Trophoblast cell (in vitro differentiated cells and primary cell): ENCODE measurements at regions not wholly inside any gene's neighbourhood (a gene's known extent, or its start where the extent isn't known, plus 50 kb on each side); places are given as distances from the start of the nearest gene placed in this dataset.

ENCODE experiments used
- DNase-seq, 2 donors: peaks; one replicate each; pipeline ENCODE4 v3.0.0-alpha.2; 2016
- H2AFZ ChIP-seq: 2 replicates; pipeline ENCODE4 v1.6.1; 2013; ENCODE audit warnings: low read length, moderate library complexity, mild to moderate bottlenecking; ENCODE audit not compliant: insufficient read depth, poor library complexity
- H2AK5ac ChIP-seq: 2 replicates; pipeline ENCODE4 v1.6.1; 2013; ENCODE audit warnings: mild to moderate bottlenecking, low read length
- H2BK120ac ChIP-seq: 2 replicates; pipeline ENCODE4 v1.6.1; 2013; ENCODE audit warnings: low read length, mild to moderate bottlenecking, moderate library complexity; ENCODE audit not compliant: insufficient read depth, poor library complexity
- H2BK12ac ChIP-seq: 2 replicates; pipeline ENCODE4 v1.6.1; 2013; ENCODE audit warnings: mild to moderate bottlenecking, low read length, moderate library complexity
- H2BK5ac ChIP-seq: 2 replicates; pipeline ENCODE4 v1.6.1; 2013; ENCODE audit warnings: low read length, low read depth, moderate library complexity, mild to moderate bottlenecking; ENCODE audit not compliant: poor library complexity
- H3K14ac ChIP-seq: 2 replicates; pipeline ENCODE4 v1.6.1; 2013; ENCODE audit warnings: mild to moderate bottlenecking, low read length
- H3K18ac ChIP-seq: 2 replicates; pipeline ENCODE4 v1.6.1; 2013; ENCODE audit warnings: mild to moderate bottlenecking, low read length
- H3K23ac ChIP-seq: 2 replicates; pipeline ENCODE4 v1.6.1; 2013; ENCODE audit warnings: low read length
- H3K27ac ChIP-seq: 2 replicates; pipeline ENCODE4 v1.5.1; 2013; ENCODE audit warnings: low read depth, mild to moderate bottlenecking, inconsistent platforms, low read length, moderate library complexity
- H3K27me3 ChIP-seq: 2 replicates; pipeline ENCODE4 v1.6.1; 2013; ENCODE audit warnings: inconsistent platforms, mild to moderate bottlenecking, low read length, moderate library complexity; ENCODE audit not compliant: insufficient read depth
- H3K36me3 ChIP-seq, 2 experiments: 1 replicate in 1 of 2; 2 replicates in 1 of 2; pipeline ENCODE4 v1.6.1; 2013; ENCODE audit warnings: low read length in 2 of 2, mild to moderate bottlenecking in 2 of 2, moderate library complexity in 1 of 2; ENCODE audit not compliant: insufficient read depth in 2 of 2, control insufficient read depth in 1 of 2
- H3K4ac ChIP-seq: 2 replicates; pipeline ENCODE4 v1.6.1; 2013; ENCODE audit warnings: low read depth, mild to moderate bottlenecking, low read length, moderate library complexity
- H3K4me1 ChIP-seq, 2 experiments: 1 replicate in 1 of 2; 2 replicates in 1 of 2; pipeline ENCODE4 v1.6.1; 2013; ENCODE audit warnings: low read length in 2 of 2, mild to moderate bottlenecking in 2 of 2, moderate library complexity in 1 of 2; ENCODE audit not compliant: insufficient read depth in 2 of 2, control insufficient read depth in 1 of 2
- H3K4me2 ChIP-seq: 2 replicates; pipeline ENCODE4 v1.6.1; 2013; ENCODE audit warnings: inconsistent platforms, mild to moderate bottlenecking, low read length, moderate library complexity
- H3K4me3 ChIP-seq: 2 replicates; pipeline ENCODE4 v1.5.1; 2013; ENCODE audit warnings: mild to moderate bottlenecking, low read depth, low read length, inconsistent platforms
- H3K79me1 ChIP-seq: one replicate; pipeline ENCODE4 v1.6.1; 2013; ENCODE audit warnings: low read length
- H3K79me2 ChIP-seq: 2 replicates; pipeline ENCODE4 v1.6.1; 2013; ENCODE audit warnings: low read length, mild to moderate bottlenecking; ENCODE audit not compliant: control insufficient read depth, insufficient read depth, poor library complexity
- H3K9ac ChIP-seq: 2 replicates; pipeline ENCODE4 v1.6.1; 2013; ENCODE audit warnings: mild to moderate bottlenecking, low read length
- H3K9me3 ChIP-seq: 2 replicates; pipeline ENCODE4 v1.6.1; 2013; ENCODE audit warnings: low read depth, mild to moderate bottlenecking, control low read depth, inconsistent platforms, low read length; ENCODE audit not compliant: insufficient read depth
- H4K12ac ChIP-seq: 2 replicates; pipeline ENCODE4 v1.6.1; 2013; ENCODE audit warnings: low read depth, mild to moderate bottlenecking, low read length, moderate library complexity
- H4K8ac ChIP-seq: 2 replicates; pipeline ENCODE4 v1.6.1; 2013; ENCODE audit warnings: low read depth, mild to moderate bottlenecking, low read length, moderate library complexity
- H4K91ac ChIP-seq: one replicate; pipeline ENCODE4 v1.6.1; 2013; ENCODE audit warnings: low read depth, mild to moderate bottlenecking, low read length, moderate library complexity
- WGBS: extraction: QIAGEN DNeasy Blood & Tissue Kit; methylation state at CpG from one replicate; pipeline ENCODE4 v1.1.7; 2013; ENCODE audit warnings: missing lambda C conversion rate; ENCODE audit not compliant: insufficient read length, insufficient coverage; ENCODE audit errors: extremely low coverage; 5-methylcytosine and 5-hydroxymethylcytosine counted together

GRCh38 chr4:116866106-116866505 is 219.3 kb downstream of the TRAM1L1 start:
- DNase-seq, result no peak
- Histone ChIP-seq H3K79me2 (no peaks in the 10 kb centered on the region), H3K14ac (no peak overlapping the region), H3K4me2 (no peak overlapping the region), H2BK120ac (no peak overlapping the region), H2AK5ac (no peak overlapping the region), H3K27me3 (no peaks in the 10 kb centered on the region), H3K79me1 (no peaks in the 10 kb centered on the region), H3K4me3 (no peak overlapping the region), H3K36me3 (no peaks in the 10 kb centered on the region), H4K91ac (no peak overlapping the region), H4K8ac (no peak overlapping the region), H3K23ac (no peak overlapping the region), H3K9me3 (no peaks in the 10 kb centered on the region), H4K12ac (no peak overlapping the region), H2BK5ac (no peak overlapping the region), H2AFZ (no peak overlapping the region), H3K18ac (no peak overlapping the region), H3K27ac (no peak overlapping the region), H3K9ac (no peak overlapping the region), H3K4ac (no peak overlapping the region), H3K4me1 (no peaks in the 10 kb centered on the region), H2BK12ac (no peak overlapping the region)
- WGBS, result no CpG with 5 or more reads among the region's 2 CpGs

GRCh38 chr4:116862592-116862991 is 222.8 kb downstream of the TRAM1L1 start:
- Histone ChIP-seq H3K4me3 (no peak overlapping the region), H3K79me2 (no peaks in the 10 kb centered on the region), H3K36me3 (no peaks in the 10 kb centered on the region), H4K12ac (no peak overlapping the region), H3K79me1 (no peaks in the 10 kb centered on the region), H2AK5ac (no peak overlapping the region), H3K4me1 (no peaks in the 10 kb centered on the region), H3K9ac (no peak overlapping the region), H3K4me2 (no peak overlapping the region), H3K9me3 (no peaks in the 10 kb centered on the region), H3K4ac (no peak overlapping the region), H3K27ac (no peak overlapping the region), H2BK12ac (no peak overlapping the region), H4K91ac (no peak overlapping the region), H3K14ac (no peak overlapping the region), H3K27me3 (no peaks in the 10 kb centered on the region), H4K8ac (no peak overlapping the region), H3K23ac (no peak overlapping the region), H3K18ac (no peak overlapping the region), H2BK5ac (no peak overlapping the region), H2BK120ac (no peak overlapping the region), H2AFZ (no peak overlapping the region)
- WGBS, result no CpG with 5 or more reads among the region's 1 CpG
- DNase-seq, result no peak

GRCh38 chr4:116860891-116861290 is 224.5 kb downstream of the TRAM1L1 start:
- Histone ChIP-seq H3K4ac (no peak overlapping the region), H3K4me1 (no peaks in the 10 kb centered on the region), H2BK12ac (no peak overlapping the region), H3K79me2 (no peaks in the 10 kb centered on the region), H3K79me1 (no peaks in the 10 kb centered on the region), H4K91ac (no peak overlapping the region), H4K12ac (no peak overlapping the region), H3K4me3 (no peak overlapping the region), H2AFZ (no peak overlapping the region), H3K18ac (no peak overlapping the region), H3K36me3 (no peaks in the 10 kb centered on the region), H3K9ac (no peak overlapping the region), H2BK5ac (no peak overlapping the region), H2AK5ac (no peak overlapping the region), H3K27ac (no peak overlapping the region), H2BK120ac (no peak overlapping the region), H3K23ac (no peak overlapping the region), H3K9me3 (no peaks in the 10 kb centered on the region), H3K27me3 (no peaks in the 10 kb centered on the region), H3K14ac (no peak overlapping the region), H3K4me2 (no peak overlapping the region), H4K8ac (no peak overlapping the region)
- no peak for DNase-seq
- WGBS, result no CpG with 5 or more reads among the region's 1 CpG

GRCh38 chr4:116849620-116850019 is 235.8 kb downstream of the TRAM1L1 start:
- no peak overlapping the region for H3K27ac ChIP-seq
- H3K4me3 ChIP-seq, result no peak overlapping the region
- H4K8ac ChIP-seq, result no peak overlapping the region
- no peak overlapping the region for H2BK120ac ChIP-seq
- H3K36me3 ChIP-seq, result no peaks in the 10 kb centered on the region
- H2AK5ac ChIP-seq, result no peak overlapping the region
- no peak overlapping the region for H3K9ac ChIP-seq
- H3K14ac ChIP-seq, result no peak overlapping the region
- H3K4ac ChIP-seq, result no peak overlapping the region
- no peaks in the 10 kb centered on the region for H3K9me3 ChIP-seq
- no peaks in the 10 kb centered on the region for H3K4me1 ChIP-seq
- no peaks in the 10 kb centered on the region for H3K79me2 ChIP-seq
- H3K27me3 ChIP-seq, result no peaks in the 10 kb centered on the region
- no peak overlapping the region for H4K91ac ChIP-seq
- no peak overlapping the region for H3K4me2 ChIP-seq
- no peak overlapping the region for H2BK12ac ChIP-seq
- no peak overlapping the region for H4K12ac ChIP-seq
- no peak overlapping the region for H3K23ac ChIP-seq
- no peak overlapping the region for H2AFZ ChIP-seq
- no peak overlapping the region for H3K18ac ChIP-seq
- H2BK5ac ChIP-seq, result no peak overlapping the region
- no peaks in the 10 kb centered on the region for H3K79me1 ChIP-seq
- no peak for DNase-seq
